Lower lobe of right lung (tissue), 2 donors: ENCODE measurements at regions not wholly inside any gene's neighbourhood (a gene's known extent, or its start where the extent isn't known, plus 50 kb on each side); places are given as distances from the start of the nearest gene placed in this dataset.
A peak's percentile ranks its signal among the peaks of the same experiment; 100 is the strongest.

Experiments
- ATAC-seq, 2 donors: fragments of 200-7000 bp; cut with Tn5 transposase; one replicate each; pipeline ENCODE4 v1.9.1; 2020 to 2022; ENCODE audit warnings: mild to moderate bottlenecking in 2 of 2, moderate library complexity in 2 of 2
- DNase-seq: peaks from one replicate; pipeline ENCODE4 v3.0.0-alpha.2; 2020
- H3K27ac ChIP-seq: fragments of 200-600 bp; one replicate; pipeline ENCODE4 v1.8.0; 2022
- H3K27me3 ChIP-seq: fragments of 200-600 bp; one replicate; pipeline ENCODE4 v1.8.0; 2022; ENCODE audit warnings: low read depth
- H3K36me3 ChIP-seq: fragments of 200-600 bp; one replicate; pipeline ENCODE4 v1.8.0; 2022; ENCODE audit warnings: mild to moderate bottlenecking
- H3K4me1 ChIP-seq: fragments of 200-600 bp; one replicate; pipeline ENCODE4 v1.8.0; 2022
- H3K4me3 ChIP-seq: fragments of 200-600 bp; one replicate; pipeline ENCODE4 v1.8.0; 2022; ENCODE audit warnings: mild to moderate bottlenecking
- H3K9me3 ChIP-seq: fragments of 200-600 bp; one replicate; pipeline ENCODE4 v1.8.0; 2022
- CTCF ChIP-seq: fragments of 200-600 bp; IDR thresholded peaks from one replicate; pipeline ENCODE4 v1.8.0; 2022; ENCODE audit warnings: antibody characterized with exemption, mild to moderate bottlenecking
- intact Hi-C: fragments of 100-400 bp; cut with DNase I; formaldehyde crosslinking; loops from one replicate; pipeline ENCODE4 v1.11.0; 2022
- donor health status: DM: no; HTN: yes; CAD: no; lungs with severe emphysema.

GRCh38 chr1:81129366-81129765 is 671.4 kb upstream of the ADGRL2 start:
- Histone ChIP-seq H3K4me3 (no peak overlapping the region), H3K36me3 (no peaks in the 10 kb centered on the region), H3K4me1 (no peaks in the 10 kb centered on the region), H3K27ac (no peak overlapping the region), H3K27me3 (no peaks in the 10 kb centered on the region), H3K9me3 (no peaks in the 10 kb centered on the region)
- ATAC-seq (no peak), DNase-seq (no peak)
- intact Hi-C loops = no loop called here
- TF ChIP-seq CTCF = no peak

DNA sequence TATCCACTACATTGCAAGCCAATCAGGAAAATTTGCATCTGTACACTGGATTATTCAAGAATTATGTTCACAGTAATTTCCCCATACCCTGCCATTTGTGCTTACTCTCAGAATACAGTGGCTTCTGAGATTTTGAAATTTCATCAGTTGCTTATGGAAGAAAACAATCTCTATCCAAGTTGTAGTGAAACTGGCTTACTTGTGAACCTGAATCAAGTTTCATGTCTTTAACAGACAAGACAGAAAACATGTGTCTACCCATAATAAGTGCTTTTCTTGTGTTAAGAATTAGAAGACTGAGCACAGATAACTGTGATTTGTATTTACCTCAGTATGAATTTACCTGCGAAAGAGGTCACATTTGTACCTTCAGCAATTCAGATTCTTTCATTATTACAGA is 672.7 kb upstream of the ADGRL2 start:
- ATAC-seq (no peak), DNase-seq (no peak)
- Histone ChIP-seq H3K36me3 (no peaks in the 10 kb centered on the region), H3K4me3 (no peak overlapping the region), H3K9me3 (no peaks in the 10 kb centered on the region), H3K4me1 (no peaks in the 10 kb centered on the region), H3K27ac (no peak overlapping the region), H3K27me3 (no peaks in the 10 kb centered on the region)
- no peak for TF ChIP-seq CTCF
- intact Hi-C loops = no loop called here

DNA sequence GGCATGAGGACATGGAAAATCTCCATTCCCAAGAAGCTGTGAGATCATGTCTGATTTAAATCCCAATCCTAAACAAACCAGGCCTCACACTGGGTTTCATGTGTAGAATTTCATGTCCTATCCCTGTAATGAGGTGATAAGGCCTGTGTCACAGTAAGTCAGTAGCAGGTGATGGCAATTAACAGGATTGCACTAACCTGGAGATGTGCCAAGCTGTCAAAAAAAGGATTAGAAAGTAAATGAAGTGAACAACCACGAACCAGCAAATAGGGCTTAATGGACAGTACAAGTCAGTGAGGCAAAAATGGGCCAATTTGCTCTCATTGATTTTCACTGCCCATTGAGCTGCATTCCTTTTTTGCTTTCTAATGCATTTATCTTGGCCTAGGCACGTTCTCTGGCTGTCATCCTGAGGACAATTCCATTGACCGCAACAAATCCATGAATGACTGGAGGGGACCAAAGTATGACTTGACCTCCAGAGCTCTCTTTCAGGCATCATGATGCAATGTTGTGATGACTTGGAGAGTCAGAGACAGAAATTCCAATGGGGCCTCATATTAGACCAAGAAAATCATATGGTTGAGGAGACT is 673.6 kb upstream of the ADGRL2 start:
- DNase-seq (no peak), ATAC-seq (no peak)
- Histone ChIP-seq H3K9me3 (no peaks in the 10 kb centered on the region), H3K27ac (no peak overlapping the region), H3K27me3 (no peaks in the 10 kb centered on the region), H3K4me1 (no peaks in the 10 kb centered on the region), H3K4me3 (no peak overlapping the region), H3K36me3 (no peaks in the 10 kb centered on the region)
- no peak for TF ChIP-seq CTCF
- intact Hi-C loops = no loop called here

DNA sequence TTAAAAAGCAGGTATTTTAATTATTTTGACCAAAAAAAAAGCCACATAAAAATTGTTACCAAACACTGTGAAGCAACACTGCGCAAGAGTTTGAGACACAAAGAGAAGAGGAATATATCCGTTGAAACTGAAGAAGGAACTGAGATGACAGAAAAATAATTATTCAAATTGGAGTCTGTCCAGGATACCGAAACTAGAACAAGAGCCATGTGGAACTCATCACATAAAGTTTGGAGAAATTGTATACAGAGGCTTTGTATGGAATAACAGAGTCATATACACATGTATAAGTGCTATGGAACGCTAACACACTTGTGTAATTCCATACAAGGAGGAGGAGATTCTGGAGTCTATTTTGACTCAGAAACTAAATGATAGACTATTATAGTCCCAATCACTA is 675.1 kb upstream of the ADGRL2 start:
- TF ChIP-seq CTCF = no peak
- DNase-seq (no peak), ATAC-seq (no peak)
- Histone ChIP-seq H3K27ac (no peak overlapping the region), H3K27me3 (no peaks in the 10 kb centered on the region), H3K4me3 (no peak overlapping the region), H3K9me3 (no peaks in the 10 kb centered on the region), H3K4me1 (no peaks in the 10 kb centered on the region), H3K36me3 (no peaks in the 10 kb centered on the region)
- intact Hi-C loops = no loop called here

GRCh38 chr1:81121306-81121705 is 679.4 kb upstream of the ADGRL2 start:
- Histone ChIP-seq H3K9me3 (no peaks in the 10 kb centered on the region), H3K36me3 (no peaks in the 10 kb centered on the region), H3K4me3 (no peak overlapping the region), H3K4me1 (no peaks in the 10 kb centered on the region), H3K27ac (no peak overlapping the region), H3K27me3 (no peaks in the 10 kb centered on the region)
- intact Hi-C loops = no loop called here
- ATAC-seq = peak in 1 of 2 donors; percentile 50
- DNase-seq = no peak
- TF ChIP-seq CTCF = no peak

GRCh38 chr1:81119319-81119718 is 681.4 kb upstream of the ADGRL2 start:
- no peak for DNase-seq
- no peak overlapping the region for H3K27ac ChIP-seq
- H3K36me3 ChIP-seq = no peaks in the 10 kb centered on the region
- H3K4me1 ChIP-seq = no peaks in the 10 kb centered on the region
- no peaks in the 10 kb centered on the region for H3K9me3 ChIP-seq
- intact Hi-C loops = no loop called here
- ATAC-seq = no peak
- TF ChIP-seq CTCF = no peak
- H3K27me3 ChIP-seq = no peaks in the 10 kb centered on the region
- no peak overlapping the region for H3K4me3 ChIP-seq
